ENCODE measurements at regions not wholly inside any gene's neighbourhood (a gene's known extent, or its start where the extent isn't known, plus 50 kb on each side); places are given as distances from the start of the nearest gene placed in this dataset.
A peak's percentile ranks its signal among the peaks of the same experiment; 100 is the strongest.

DNA sequence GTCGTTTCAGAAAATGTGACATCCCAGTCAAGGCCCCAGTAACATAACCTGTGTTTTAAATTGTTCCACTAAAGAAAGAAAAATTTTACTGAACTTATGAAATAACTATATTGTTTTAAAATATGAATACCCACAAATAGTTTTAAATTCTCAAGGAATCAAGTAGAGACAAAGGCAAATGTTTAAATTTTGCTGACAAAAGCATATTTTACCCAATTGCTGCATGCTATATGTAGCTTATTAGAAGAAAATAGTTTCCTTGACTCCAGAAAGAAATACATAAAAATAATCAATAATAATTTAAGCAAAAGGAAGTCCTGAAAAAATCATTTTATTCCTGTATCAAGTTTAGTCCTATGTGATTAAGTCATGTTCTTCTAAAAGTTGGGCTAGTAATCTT lies 481.3 kb upstream of the ADGRL3 start:
- TF ChIP-seq GATA3 (IDR thresholded peaks at IDR 0.05; ENCODE audit: low read depth, low read length) (no peak), GATA2 (IDR thresholded peaks at IDR 0.05; ENCODE audit: low read depth, low read length) (no peak)

DNA sequence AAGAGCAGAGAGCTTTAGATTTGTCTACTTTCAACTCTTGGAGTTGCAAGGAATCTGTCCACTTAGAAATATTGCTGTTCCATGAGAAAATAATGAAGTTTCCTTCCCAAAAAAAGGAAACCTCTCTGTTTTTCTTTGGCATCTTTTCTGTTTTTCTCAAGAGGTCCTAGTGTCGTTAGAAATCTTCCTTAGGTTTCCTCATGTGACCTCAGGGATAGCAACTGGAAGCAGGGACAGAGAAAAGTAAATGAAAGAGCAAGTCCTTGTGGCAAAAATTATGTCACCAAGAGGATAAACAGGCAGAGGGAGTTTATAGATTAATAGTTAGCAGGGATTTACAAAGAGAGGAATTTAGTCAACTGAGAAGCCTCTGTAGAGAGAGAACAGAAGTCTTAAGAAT lies 478.4 kb upstream of the ADGRL3 start:
- no peak for TF ChIP-seq GATA3 (IDR thresholded peaks at IDR 0.05; ENCODE audit: low read depth, low read length)
- no peak for TF ChIP-seq GATA2 (IDR thresholded peaks at IDR 0.05; ENCODE audit: low read depth, low read length)

DNA sequence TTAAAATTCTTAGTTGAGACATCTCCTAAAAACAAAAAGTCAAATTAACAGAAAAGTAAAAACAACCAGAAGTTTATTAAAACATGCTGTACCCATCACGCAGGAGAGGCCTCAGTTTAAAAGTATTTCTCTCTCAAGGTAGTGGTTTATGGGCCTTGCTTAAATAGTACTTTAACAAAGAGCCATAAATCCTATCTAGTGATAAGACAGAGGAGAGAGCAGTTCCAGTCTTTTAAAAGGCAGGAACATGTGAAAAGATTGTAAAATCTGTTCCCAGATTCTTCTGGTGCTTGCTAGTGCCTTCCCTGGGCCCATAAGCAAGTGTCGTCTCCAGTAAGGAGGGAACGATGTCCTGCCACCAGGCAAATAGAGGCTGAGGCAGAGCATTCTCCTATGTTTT lies 476.3 kb upstream of the ADGRL3 start:
- TF ChIP-seq GATA2 (IDR thresholded peaks at IDR 0.05; ENCODE audit: low read depth, low read length) (no peak), GATA3 (IDR thresholded peaks at IDR 0.05; ENCODE audit: low read depth, low read length) (no peak)

DNA sequence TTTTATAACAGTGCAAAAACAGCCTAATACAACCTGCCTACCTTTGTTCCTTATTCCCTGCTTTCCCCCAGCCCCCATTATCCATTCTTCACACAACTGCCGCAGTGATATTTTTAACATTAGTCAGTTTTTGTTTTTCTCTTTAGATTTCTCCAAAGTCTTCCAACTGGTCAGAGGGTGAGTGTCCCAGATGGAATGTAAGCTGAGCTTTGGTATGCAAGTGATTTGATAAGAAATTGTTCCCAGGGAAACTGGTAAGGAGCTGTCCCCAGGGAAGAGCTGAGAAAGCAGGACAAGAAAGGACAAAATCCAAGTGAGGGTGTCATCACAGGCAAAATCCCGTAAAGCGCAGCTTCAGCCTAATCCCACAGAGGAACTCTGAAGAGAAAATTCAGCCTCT lies 475.5 kb upstream of the ADGRL3 start:
- TF ChIP-seq GATA2 (IDR thresholded peaks at IDR 0.05; ENCODE audit: low read depth, low read length) (no peak), GATA3 (IDR thresholded peaks at IDR 0.05; ENCODE audit: low read depth, low read length) (no peak)

DNA sequence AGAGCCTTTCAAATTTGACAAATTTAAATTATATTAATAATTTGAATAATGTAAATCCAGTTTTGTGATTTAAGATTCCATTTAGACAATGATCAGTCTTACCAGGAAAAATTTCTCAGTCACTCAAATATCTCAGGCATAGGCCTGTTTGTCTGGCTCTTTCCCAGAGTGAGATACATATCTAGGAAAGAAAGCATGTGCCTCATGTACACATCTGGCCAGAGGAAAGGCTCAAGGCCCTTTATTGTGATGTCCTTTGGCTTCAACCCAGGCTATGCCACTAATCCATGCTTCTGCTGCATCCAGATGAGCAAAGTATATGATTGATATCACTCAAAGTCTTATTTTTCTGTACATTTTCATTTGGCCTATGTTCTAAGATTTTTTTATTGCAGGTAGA lies 473.3 kb upstream of the ADGRL3 start:
- TF ChIP-seq GATA2 (IDR thresholded peaks at IDR 0.05; ENCODE audit: low read depth, low read length) (peak; percentile 50; the same call in 1 of the 2 replicates), GATA3 (IDR thresholded peaks at IDR 0.05; ENCODE audit: low read depth, low read length) (0 out of 2 replicates have a peak, but pooled peaks have one; percentile 31)

DNA sequence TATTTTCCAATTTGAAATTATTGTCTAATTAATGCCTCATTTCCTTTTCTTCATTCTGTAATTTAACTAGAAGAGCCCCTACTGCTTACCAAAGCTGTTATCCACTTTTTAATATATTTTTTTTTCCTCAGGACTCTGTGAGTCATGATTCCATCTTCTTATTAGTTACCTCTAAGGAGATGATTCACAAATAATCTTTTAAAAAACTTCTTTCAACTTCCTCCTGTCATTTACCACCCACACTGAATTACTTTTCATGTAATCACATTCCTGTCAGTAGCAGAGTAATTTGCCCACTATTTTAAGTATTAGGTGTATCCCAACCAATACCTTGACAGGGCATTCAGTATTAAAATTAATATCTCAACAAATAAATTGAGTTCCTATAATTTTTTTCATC lies 470.9 kb upstream of the ADGRL3 start:
- TF ChIP-seq GATA2 (IDR thresholded peaks at IDR 0.05; ENCODE audit: low read depth, low read length), result no peak
- TF ChIP-seq GATA3 (IDR thresholded peaks at IDR 0.05; ENCODE audit: low read depth, low read length), result no peak

DNA sequence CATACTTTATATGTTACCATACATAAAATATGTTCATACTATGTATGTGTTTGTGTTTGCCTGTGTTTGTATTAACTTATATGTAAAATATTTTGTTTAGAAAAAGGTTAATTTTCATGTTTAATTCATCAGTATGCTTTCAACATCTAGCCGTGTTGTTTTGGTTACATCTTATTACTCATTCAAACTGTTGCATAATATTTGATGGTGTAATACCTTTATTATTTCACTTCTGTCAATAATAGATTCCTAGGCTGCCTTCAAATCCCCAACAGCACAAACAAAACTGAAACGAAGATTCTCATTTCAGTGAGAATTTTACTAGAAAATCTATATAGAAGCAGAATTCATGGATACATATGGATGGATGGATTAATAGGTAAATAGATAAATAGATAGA lies 462.3 kb upstream of the ADGRL3 start:
- no peak for TF ChIP-seq GATA2 (IDR thresholded peaks at IDR 0.05; ENCODE audit: low read depth, low read length)
- TF ChIP-seq GATA3 (IDR thresholded peaks at IDR 0.05; ENCODE audit: low read depth, low read length), result no peak

DNA sequence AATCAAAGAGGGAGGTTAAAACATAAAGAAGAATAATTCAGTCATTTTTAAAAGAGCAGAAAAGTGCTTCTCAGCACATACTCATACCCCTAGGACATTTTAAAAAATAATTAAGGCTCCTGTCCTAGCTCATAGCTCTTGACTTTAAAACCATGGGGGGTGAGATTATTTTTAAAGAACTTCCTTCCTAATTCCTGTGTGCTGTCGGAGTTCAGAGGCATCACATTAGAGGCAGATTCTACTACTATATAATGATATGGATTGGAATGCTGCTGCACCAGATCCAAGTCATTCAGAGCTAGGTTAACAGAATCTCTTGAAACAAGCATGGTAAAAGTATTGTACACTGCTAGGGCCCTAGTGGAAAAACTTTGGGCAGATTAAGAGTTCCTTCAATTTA lies 456.5 kb upstream of the ADGRL3 start:
- TF ChIP-seq GATA3 (IDR thresholded peaks at IDR 0.05; ENCODE audit: low read depth, low read length), result no peak
- TF ChIP-seq GATA2 (IDR thresholded peaks at IDR 0.05; ENCODE audit: low read depth, low read length), result no peak

DNA sequence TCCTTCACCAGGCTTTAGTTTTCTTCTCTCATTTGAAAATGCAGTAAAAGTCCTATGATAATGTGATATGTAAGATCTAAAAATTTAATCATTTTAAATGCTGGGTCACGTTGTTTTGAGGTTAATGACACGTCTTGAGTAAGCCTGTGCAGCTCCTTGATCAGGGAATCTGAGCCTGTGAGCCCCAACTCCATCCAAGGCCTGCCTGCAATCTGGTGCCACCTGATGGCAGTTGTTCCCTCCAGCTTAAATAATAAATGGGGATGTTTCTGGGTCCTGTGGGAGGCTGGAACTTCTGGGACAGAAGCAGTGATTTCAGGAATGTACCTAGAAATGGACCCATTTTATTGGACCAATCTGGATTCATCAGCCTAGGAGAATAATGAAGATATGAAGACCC lies 455.4 kb upstream of the ADGRL3 start:
- TF ChIP-seq GATA3 (IDR thresholded peaks at IDR 0.05; ENCODE audit: low read depth, low read length) (no peak), GATA2 (IDR thresholded peaks at IDR 0.05; ENCODE audit: low read depth, low read length) (no peak)

DNA sequence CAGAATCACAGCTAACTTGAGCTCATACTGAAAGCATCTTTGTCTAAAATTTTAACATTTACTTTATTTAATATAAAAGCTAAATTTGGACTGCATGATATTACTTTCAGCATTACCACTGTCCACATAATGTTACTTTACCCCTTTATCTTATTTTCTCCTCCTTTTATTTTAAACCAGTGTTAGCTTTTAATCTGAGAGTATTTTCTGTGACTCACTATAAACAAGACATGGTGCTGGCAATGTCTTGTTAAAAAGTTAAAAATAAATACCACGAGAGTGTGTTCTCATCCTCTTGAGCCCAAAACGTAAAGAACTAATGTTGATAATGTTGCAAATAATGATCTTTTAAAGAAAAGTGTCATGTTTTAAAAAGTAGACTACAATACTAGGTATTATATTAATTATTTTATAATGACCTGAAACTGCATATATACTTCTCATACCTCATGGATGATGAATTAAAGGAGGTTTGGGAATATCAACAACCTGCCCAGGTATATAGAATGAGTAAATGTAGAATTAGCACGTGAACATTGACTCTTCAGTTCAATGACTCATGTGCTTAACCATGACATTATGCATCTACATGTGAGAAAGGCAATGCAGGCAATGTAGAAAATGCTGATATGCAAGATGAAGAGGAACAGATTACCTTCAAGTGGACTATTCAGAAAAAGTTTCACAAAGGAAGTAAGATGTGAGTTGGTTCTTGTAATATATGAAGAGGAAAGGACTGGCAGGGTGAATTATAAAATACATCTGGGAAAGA lies 454.1 kb upstream of the ADGRL3 start:
- TF ChIP-seq GATA2 (IDR thresholded peaks at IDR 0.05; ENCODE audit: low read depth, low read length) (no peak), GATA3 (IDR thresholded peaks at IDR 0.05; ENCODE audit: low read depth, low read length) (no peak)

DNA sequence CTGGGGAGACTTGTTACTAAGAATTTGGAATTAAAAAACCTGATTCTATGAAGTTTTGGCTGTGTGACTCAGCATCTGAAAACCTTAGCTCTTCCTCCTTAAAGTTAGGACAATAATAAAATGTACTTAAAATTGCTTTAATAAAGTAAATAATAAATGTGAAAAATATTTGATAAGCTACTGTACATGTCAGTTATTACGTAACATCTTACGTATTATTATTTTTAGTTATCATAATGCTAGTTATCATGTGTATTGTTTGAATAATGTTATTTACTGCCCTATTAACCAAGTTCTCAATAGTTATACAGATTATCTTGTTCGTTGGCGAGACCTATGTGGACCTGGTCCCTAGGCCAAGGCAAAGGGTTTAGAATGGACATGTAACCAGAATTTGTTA lies 449.2 kb upstream of the ADGRL3 start:
- TF ChIP-seq GATA2 (IDR thresholded peaks at IDR 0.05; ENCODE audit: low read depth, low read length) (no peak), GATA3 (IDR thresholded peaks at IDR 0.05; ENCODE audit: low read depth, low read length) (no peak)

DNA sequence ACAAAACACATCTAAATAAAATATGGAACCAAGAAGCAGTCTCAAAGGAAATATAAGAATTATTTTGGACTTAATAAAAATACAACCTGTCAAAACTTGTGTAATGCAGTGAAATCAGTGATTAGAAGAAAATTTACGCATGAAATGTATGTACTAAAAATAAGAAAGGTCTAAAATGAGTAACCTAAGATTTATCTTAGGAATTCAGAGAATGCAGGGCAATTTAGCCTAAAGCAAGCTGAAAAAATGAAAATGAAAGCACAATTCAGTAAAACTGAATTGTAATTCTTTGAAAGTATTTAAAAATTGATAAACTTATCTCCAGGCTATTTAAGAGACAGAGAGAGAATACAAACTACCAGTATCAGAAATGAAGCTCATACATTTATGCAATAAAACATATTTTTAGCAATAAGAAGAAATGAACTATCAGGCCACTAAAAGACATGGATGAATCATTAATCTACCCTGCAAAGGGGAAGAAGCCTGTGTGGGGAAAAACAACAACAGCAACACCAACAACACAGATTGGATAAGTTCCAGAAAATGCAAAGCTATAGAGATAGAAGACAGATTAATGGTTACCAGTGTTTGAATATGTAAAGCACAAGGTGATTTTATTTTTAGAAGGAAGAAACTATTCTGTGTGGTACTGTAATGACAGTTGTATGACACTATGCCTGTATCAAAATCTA lies 442.0 kb upstream of the ADGRL3 start:
- TF ChIP-seq GATA2 (IDR thresholded peaks at IDR 0.05; ENCODE audit: low read depth, low read length) (no peak), GATA3 (IDR thresholded peaks at IDR 0.05; ENCODE audit: low read depth, low read length) (no peak)

DNA sequence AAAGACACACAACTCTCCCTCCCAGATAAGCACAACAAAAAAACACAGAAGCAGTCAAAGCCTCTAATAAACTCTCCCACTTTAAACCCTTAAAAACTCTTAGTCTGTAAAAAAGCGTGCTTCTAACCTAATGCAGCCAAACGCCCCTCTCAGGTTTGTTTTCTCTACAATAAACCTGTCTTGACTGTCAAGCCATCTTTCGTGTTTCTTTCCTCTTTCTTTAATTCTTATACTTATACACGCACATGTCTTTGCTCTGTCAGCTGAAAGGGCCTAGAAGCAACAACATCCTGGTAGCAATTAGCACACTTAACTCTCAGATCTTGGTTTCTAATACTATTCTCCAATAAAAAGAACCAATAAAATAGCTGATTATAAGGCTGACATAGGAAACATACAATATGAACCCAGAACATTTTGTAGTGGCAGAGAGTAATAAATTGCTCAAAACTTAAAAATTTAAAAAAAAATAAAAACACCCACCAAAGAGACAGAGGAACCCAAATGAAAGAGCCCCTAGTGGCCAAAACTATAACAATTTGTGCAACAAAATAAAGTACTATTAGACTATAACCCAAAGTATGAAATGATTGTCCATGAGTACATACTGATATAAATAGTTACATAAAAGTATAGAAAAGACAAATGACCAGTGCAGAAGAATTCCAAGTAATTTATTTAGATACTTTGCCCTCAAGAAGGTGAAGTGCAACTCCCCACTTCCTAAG lies 440.4 kb upstream of the ADGRL3 start:
- TF ChIP-seq GATA2 (IDR thresholded peaks at IDR 0.05; ENCODE audit: low read depth, low read length) (no peak), GATA3 (IDR thresholded peaks at IDR 0.05; ENCODE audit: low read depth, low read length) (no peak)

DNA sequence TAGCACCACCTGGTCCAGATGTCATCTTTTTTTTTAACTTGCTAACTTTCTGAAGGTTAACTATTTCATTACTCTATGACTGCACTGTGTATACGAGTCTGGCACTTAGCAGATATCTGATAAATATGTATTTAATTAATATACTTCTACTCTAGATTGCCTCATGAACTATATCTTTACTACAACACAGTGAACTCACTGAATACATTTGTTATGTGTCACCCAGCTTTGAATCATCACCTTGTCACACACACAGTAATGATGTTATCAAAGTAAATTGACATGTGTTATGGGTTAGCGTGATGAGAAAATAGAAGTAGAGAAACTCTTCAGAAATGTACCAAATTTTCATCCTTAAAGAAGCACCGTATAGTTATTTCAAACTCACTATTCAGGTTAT lies 419.3 kb upstream of the ADGRL3 start:
- TF ChIP-seq GATA2 (IDR thresholded peaks at IDR 0.05; ENCODE audit: low read depth, low read length) (no peak), GATA3 (IDR thresholded peaks at IDR 0.05; ENCODE audit: low read depth, low read length) (no peak)
